Tibial nerve (tissue), 4 donors: ENCODE measurements at regions not wholly inside any gene's neighbourhood (a gene's known extent, or its start where the extent isn't known, plus 50 kb on each side); places are given as distances from the start of the nearest gene placed in this dataset.

Experiments used
- DNase-seq, 2 donors: peaks; one replicate each; pipeline ENCODE4 v3.0.0-alpha.2; 2019; ENCODE audit warnings: low spot score in 2 of 2
- H3K27ac ChIP-seq, 4 donors: fragments of 200-600 bp; sonication (generic) in 3 of 4; one replicate each; pipeline ENCODE4 v1.5.1; 2017 to 2019; ENCODE audit warnings: mild to moderate bottlenecking in 1 of 4
- H3K27me3 ChIP-seq, 2 donors: fragments of 200-600 bp; sonication (generic) in 1 of 2; one replicate each; pipeline versions ENCODE4 v1.5.1 to v1.6.0; 2017 to 2019
- H3K36me3 ChIP-seq, 3 donors: fragments of 200-600 bp; sonication (generic); one replicate each; pipeline ENCODE4 v1.5.1; 2018 to 2019
- H3K4me1 ChIP-seq, 4 donors: fragments of 200-600 bp; sonication (generic) in 3 of 4; one replicate each; pipeline ENCODE4 v1.5.1; 2017 to 2019
- H3K4me3 ChIP-seq, 4 donors: fragments of 200-600 bp; sonication (generic) in 3 of 4; one replicate each; pipeline ENCODE4 v1.5.1; 2017 to 2019; ENCODE audit warnings: mild to moderate bottlenecking in 1 of 4, moderate library complexity in 1 of 4
- H3K9me3 ChIP-seq, 4 donors: fragments of 200-600 bp; sonication (generic) in 3 of 4; one replicate each; pipeline ENCODE4 v1.5.1; 2017 to 2019
- CTCF ChIP-seq, 5 experiments: fragments of 200-600 bp in 3 of 5; fragments of 450-650 bp in 2 of 5; sonication (generic) in 3 of 5; IDR thresholded peaks; one replicate each; pipeline ENCODE4 v1.5.1; 2016 to 2019; ENCODE audit warnings: antibody characterized with exemption in 5 of 5, mild to moderate bottlenecking in 3 of 5, moderate library complexity in 2 of 5
- EP300 ChIP-seq, 2 donors: sonication (generic); formaldehyde crosslinking; IDR thresholded peaks; one replicate each; pipeline ENCODE4 v1.6.1; 2017; ENCODE audit warnings: antibody characterized with exemption in 2 of 2, mild to moderate bottlenecking in 1 of 2
- POLR2A ChIP-seq, 2 donors: fragments of 450-650 bp; IDR thresholded peaks; one replicate each; pipeline ENCODE4 v1.6.1; 2017; ENCODE audit warnings: antibody characterized with exemption in 2 of 2, mild to moderate bottlenecking in 2 of 2, moderate library complexity in 2 of 2
- WGBS, 2 donors: methylation state at CpG; one replicate each; pipeline ENCODE4 v1.1.5; 2018; 5-methylcytosine and 5-hydroxymethylcytosine counted together

GRCh38 chr15:46039703-46040102 is 404.9 kb downstream of the SQOR start:
- H3K4me3 ChIP-seq, result no peak overlapping the region
- DNase-seq, result no peak
- WGBS, 2 donors, result 77 to 84% methylated on average over 4 of the region's 4 CpGs
- H3K36me3 ChIP-seq, result no peaks in the 10 kb centered on the region
- no peaks in the 10 kb centered on the region for H3K9me3 ChIP-seq
- H3K4me1 ChIP-seq, result no peaks in the 10 kb centered on the region
- TF ChIP-seq POLR2A (IDR thresholded peaks at IDR 0.05) (no peak), EP300 (IDR thresholded peaks at IDR 0.05) (no peak), CTCF (IDR thresholded peaks at IDR 0.05) (no peak)
- no peaks in the 10 kb centered on the region for H3K27me3 ChIP-seq
- no peak overlapping the region for H3K27ac ChIP-seq

- no peak for TF ChIP-seq CTCF (IDR thresholded peaks at IDR 0.05)
- TF ChIP-seq EP300 (IDR thresholded peaks at IDR 0.05), result no peak
- no peak for TF ChIP-seq POLR2A (IDR thresholded peaks at IDR 0.05)
- DNase-seq, result no peak
- WGBS, 2 donors, result 92% methylated on average over 5 of the region's 5 CpGs
- no peaks in the 10 kb centered on the region for H3K36me3 ChIP-seq
- no peak overlapping the region for H3K4me3 ChIP-seq
- no peaks in the 10 kb centered on the region for H3K27me3 ChIP-seq
- H3K27ac ChIP-seq, result no peak overlapping the region
- H3K4me1 ChIP-seq, result no peaks in the 10 kb centered on the region
- no peaks in the 10 kb centered on the region for H3K9me3 ChIP-seq
Observed at GRCh38 chr15:46041905-46042304, 407.1 kb downstream of the SQOR start.

GRCh38 chr15:46059921-46060594 is 425.2 kb downstream of the SQOR start:
- Histone ChIP-seq H3K4me1 (no peaks in the 10 kb centered on the region), H3K36me3 (no peaks in the 10 kb centered on the region), H3K27ac (no peak overlapping the region), H3K27me3 (no peaks in the 10 kb centered on the region), H3K9me3 (no peaks in the 10 kb centered on the region), H3K4me3 (no peak overlapping the region)
- 49 to 70% methylated on average over 2 to 3 of the region's 3 CpGs for WGBS, 2 donors
- no peak for DNase-seq
- TF ChIP-seq EP300 (IDR thresholded peaks at IDR 0.05) (no peak), CTCF (IDR thresholded peaks at IDR 0.05) (no peak), POLR2A (IDR thresholded peaks at IDR 0.05) (no peak)

- no peak for DNase-seq
- WGBS, 2 donors, result 81 to 83% methylated on average over 5 of the region's 5 CpGs
- no peaks in the 10 kb centered on the region for H3K27me3 ChIP-seq
- no peak for TF ChIP-seq EP300 (IDR thresholded peaks at IDR 0.05)
- TF ChIP-seq CTCF (IDR thresholded peaks at IDR 0.05), result no peak
- TF ChIP-seq POLR2A (IDR thresholded peaks at IDR 0.05), result no peak
- no peaks in the 10 kb centered on the region for H3K36me3 ChIP-seq
- no peak overlapping the region for H3K27ac ChIP-seq
- no peaks in the 10 kb centered on the region for H3K4me1 ChIP-seq
- H3K4me3 ChIP-seq, result no peak overlapping the region
- H3K9me3 ChIP-seq, result no peaks in the 10 kb centered on the region
Observed at GRCh38 chr15:46061002-46061401, 426.2 kb downstream of the SQOR start.

GRCh38 chr15:46077220-46077619 is 442.4 kb downstream of the SQOR start:
- no peaks in the 10 kb centered on the region for H3K36me3 ChIP-seq
- H3K27ac ChIP-seq, result no peak overlapping the region
- no peaks in the 10 kb centered on the region for H3K27me3 ChIP-seq
- peaks cover 0 to 4% (median 0%) of the 10 kb centered on the region in 4 donors for H3K4me1 ChIP-seq
- DNase-seq, result no peak
- no peaks in the 10 kb centered on the region for H3K9me3 ChIP-seq
- WGBS, 2 donors, result 87 to 94% methylated on average over 2 of the region's 2 CpGs
- H3K4me3 ChIP-seq, result no peak overlapping the region
- TF ChIP-seq CTCF (IDR thresholded peaks at IDR 0.05), result no peak
- TF ChIP-seq POLR2A (IDR thresholded peaks at IDR 0.05), result no peak
- TF ChIP-seq EP300 (IDR thresholded peaks at IDR 0.05), result no peak
